Stimulated activated CD4-positive, alpha-beta T cell treated with anti-CD3 and anti-CD28 coated beads, Interleukin-15, amount 100 ng/mL, for 1 hour (primary cell): ENCODE measurements at regions not wholly inside any gene's neighbourhood (a gene's known extent, or its start where the extent isn't known, plus 50 kb on each side); places are given as distances from the start of the nearest gene placed in this dataset.
"Not testable (repeated sequence)": the region's sequence is repeated elsewhere in the genome, so short reads cannot be mapped to it uniquely, and the experiment has no call there.

ENCODE experiments used
- DNase-seq, 2 donors: peaks; one replicate each; pipeline ENCODE4 v3.0.0-alpha.2; 2020; ENCODE audit warnings: low read depth in 1 of 2, low spot score in 1 of 2

DNA sequence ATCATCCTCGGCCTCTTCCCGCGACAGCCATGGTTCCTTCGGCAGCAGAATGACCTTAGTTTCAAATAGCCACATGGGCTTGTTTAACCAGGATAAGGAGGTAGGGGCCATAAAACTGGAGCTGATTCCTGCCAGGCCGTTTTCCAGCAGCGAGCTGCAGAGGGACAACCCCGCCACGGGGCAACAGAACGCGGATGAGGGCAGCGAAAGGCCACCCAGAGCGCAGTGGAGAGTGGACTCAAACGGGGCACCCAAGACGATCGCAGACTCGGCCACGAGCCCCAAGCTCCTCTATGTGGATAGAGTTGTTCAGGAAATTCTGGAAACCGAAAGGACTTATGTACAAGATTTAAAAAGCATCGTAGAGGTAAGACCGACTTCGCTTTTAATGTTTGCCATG lies 131.8 kb upstream of the MTHFD1L start:
- no peak for DNase-seq

DNA sequence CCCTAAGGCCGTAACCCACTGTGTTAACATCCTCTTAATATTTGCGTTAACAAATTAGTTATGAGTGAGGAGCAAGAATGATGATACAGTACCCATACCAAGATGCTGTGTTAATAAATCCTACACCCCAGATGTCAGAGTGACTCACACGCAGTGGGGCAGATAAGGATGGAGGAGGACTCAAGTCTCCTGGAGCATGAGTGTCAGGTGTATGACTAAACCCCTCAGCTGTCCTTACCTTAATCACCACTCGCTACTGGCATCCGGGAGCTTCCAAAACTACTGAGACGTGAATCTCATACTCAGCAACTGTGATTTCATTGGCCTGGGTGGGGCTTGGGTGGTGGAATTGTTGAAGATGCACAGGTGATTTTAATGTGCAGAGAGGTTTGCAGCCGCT lies 131.3 kb upstream of the MTHFD1L start:
- no peak for DNase-seq

DNA sequence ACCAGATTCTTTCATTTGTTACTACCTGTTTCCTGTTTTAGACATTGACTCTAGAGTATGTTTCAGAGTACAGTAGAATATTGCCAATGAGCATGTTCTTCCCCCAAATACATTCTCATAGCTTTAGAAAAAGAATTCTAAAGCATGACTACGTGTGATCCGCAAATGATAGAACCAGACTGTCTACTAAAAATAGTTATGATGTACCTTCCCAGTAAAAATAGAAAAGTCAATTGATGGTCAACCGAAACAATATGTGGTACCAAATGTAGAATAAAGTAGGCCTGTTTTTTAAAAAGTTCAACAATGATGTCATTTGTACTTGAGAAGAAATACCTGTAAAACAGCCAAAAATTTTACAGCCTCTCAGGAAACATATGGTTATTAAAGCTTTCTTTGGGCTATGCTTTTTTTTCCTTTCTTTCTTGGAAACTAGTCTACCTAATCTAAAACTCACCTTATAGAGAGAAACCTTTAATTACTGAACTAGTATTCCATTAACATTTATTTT lies 130.1 kb upstream of the MTHFD1L start:
- DNase-seq, result no peak

DNA sequence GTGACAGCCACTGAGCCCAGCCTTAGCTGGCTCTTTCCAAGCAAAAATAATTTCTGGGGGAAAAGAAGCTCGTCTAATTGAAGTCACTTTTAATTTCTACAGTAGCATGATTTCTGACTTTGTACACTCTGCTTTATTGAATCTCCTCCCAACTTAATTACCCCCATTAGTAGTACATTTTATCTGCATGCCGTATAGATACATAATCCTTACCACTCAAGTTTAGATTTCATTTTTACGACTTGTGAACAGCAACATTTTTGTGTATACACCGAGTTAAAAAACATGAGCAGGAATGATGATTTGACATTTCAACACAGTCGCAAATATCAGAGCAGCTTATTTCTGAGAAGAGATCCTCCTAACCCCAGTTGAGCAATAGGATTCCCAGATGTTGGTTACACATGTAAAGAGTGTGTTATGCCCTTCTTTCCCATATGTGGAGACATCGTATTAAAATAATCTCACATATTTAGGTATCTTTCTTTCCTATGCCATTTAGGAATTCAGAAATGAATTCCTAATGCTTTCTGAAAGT lies 127.3 kb upstream of the MTHFD1L start:
- DNase-seq, result no peak

DNA sequence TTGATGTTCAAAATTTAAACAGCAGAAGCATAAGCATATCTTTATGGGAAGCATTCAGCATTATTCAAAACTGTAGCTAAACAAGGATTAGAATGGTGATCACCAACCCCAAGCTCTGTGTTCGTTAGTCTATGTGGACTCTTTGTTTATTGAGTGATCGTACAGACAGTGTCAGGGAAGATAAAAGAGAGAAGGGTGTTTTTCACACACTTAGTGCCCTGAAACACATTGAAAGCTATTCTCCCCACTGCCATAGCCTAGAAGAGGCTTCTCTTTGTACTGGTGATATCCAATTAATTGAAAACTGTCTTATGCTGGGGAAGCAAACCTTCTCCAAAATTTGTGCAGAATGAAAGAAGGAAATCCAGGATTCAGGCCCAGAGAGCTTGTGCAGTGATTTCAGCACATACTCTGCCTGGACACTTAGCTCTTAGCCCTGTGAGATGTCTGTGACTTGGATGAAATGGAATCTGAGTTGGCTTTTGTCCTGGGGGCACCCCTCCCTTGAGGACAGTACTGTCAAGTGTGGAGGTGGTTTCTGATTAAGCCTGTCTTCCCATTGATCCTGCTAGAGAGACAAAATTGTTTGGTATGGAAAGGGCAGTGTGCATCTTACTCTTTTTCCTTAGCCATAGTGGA lies 125.7 kb upstream of the MTHFD1L start:
- no peak for DNase-seq

DNA sequence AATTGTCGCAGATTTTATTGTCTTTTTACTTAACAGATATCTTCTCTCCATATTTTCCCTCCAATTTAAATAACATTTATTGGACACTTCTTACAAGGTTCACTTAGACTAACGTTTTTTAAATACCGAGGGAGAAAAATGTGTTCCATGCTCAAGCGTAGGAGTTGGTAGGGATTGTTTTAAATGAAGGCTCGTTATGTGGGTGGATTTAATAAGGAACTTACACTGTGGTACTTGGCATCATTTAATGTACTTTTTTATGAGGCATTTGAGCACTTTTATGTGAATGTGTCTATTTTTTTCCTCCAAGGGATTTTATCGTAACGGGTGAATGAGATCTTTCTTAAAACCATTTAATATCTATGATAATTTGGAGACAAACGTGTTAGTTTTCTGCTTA lies 125.0 kb upstream of the MTHFD1L start:
- no peak for DNase-seq

DNA sequence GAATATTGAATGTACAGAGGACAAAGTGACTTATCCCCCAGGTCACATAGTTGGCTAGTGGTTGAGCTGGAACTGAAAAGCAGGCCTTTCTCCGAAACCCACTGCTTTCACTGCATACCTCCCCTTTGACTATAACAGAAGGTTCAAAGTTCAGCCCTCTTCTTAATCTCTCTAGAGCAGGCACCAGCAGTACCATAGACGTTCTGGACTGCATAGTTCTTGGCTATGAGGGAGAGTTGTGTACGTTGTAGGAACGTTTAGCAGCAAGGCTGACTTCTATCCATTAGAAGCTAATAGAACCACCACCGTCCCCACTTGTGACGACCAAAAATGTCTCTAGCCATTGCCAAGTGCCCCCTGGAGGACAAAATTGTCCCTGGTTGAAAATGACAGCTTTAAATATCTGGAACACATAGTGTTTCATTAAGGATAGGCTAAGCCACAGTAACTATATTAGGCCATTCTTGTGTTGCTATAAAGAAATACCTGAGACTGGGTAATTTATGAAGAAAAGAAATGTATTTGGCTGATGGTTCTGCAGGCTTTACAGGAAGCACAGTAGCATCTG lies 123.8 kb upstream of the MTHFD1L start:
- DNase-seq, result no peak

DNA sequence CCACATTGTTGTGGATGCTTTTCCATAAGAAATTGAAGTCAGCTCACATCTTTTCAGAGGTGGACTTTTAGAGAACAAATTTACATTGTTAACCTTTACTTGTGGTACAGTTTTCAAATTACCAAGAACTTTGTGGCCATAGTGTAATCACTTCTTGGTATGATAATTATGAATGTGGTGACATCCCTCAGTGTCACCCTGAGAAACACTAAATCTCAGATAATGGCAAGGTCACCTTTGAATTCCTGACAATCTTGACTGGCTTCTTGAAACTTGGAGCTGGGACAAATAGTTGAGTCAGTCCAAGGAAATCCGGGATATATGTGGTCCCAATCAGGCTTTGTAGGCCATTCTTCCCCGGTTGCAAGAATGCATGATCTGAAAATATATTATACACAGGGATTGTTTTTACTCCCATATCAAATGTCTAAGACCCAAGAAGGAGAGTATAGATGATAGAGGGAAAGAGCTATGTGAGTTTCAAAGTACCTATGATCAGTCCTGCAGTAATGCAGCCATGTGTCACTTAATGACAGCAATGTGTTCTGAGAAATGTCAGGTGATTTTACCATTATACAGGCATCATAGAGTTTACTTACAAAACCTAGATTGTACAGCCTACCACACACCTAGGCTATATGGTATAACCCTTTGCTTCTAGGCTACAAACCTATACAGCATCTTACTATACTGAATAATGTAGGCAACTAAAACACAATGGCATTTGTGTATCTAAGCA lies 120.8 kb upstream of the MTHFD1L start:
- no peak for DNase-seq

DNA sequence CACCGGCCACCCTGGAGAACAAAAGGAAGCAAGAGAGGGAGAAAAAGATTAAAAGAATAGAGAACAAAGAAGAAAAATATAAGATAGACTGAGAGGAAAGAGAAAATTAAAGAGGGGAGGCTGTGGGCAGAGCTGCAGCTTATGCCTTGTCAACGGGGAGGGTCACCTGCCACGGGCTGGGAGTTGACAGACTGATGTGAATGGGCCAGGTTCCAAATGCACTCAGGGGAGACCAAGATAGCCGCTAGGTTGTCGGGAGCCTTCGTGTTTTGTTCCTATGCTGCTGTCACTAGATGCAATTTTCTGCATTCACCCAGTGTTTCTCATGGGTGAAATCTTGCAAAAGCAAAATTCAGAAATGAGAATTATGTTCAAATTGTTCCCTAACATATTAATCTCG lies 119.6 kb upstream of the MTHFD1L start:
- DNase-seq, result no peak

DNA sequence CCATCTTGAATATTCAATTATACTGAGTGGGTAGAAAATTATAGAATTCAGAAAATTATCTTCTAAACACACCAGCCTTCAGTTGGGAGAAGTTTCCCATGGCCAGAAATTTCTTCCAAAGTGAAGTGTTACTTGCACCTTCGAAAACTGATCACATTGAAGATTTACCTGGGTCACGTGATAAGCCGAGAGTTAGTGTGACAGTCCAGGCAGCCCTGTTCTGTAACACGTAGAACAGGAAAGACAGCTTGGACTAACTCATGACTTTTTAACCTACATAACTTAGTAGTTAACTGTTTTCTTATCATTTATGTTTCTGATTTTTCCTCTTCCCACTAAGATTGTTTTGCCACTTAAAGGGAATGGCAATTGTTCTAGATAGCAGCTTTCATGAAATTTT lies 118.3 kb upstream of the MTHFD1L start:
- DNase-seq, result no peak

DNA sequence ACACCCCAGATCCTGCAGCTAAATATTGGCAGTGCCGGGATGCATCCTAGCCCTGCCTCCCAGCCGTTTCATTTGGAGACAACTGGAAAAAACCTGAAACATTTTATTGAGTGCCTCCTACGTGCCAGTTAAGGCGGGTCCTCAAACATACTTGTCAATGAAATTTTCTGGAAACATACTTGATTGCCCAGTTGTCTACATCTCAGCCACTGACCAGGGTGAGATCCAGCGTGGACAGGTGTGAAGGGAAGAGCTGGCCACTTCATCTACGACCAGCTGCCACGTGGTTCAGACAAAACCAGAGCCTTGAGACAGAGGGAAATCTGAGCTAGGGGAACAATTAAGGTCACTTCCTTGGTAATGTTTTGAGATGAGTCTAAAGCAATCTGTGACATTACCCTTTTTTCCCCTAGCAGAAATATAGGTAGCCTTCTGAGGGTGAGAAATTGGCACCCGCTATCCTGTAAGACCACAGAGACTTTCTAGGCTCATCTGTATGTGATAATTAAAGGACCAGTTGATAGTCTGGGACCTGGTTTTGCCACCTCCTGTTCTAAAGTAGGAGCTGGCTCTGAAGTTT lies 116.3 kb upstream of the MTHFD1L start:
- no peak for DNase-seq

DNA sequence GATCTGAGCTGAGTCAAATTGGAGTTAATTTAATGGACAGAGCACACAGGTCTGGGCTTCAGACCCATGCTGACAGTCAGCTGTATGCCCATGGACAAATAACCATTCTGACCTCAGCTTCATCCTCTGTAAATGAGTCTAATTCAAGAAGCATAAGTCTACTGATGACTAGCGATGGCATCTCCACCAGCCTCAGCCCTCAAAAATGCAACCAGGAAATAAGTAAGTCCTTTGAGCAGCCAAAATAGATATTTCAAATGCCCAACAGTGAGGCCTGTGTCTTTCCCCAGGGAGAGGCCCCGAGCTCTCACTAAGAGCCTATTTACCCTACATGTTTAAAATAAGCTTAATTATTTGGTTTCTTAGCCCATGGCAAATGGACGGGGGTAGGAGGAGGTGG lies 114.2 kb upstream of the MTHFD1L start:
- no peak for DNase-seq

DNA sequence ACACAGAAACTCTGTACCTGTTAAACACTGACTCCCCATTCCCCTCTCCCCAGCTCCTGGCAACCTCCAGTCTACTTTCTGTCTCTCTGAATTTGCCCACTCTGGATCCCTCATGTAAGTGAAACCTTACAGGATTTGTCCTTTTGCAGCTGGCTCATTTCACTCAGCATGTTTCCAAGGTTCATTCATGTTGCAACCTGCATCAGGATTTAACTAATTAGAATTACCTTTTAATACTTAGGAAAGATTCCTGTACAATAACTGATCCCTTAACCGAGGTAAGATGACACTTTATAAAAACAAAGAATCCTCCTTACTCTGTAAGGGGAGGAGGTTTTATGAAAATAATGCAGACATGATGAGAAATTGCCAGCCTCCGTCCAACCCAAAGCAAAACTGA lies 113.1 kb upstream of the MTHFD1L start:
- no peak for DNase-seq

DNA sequence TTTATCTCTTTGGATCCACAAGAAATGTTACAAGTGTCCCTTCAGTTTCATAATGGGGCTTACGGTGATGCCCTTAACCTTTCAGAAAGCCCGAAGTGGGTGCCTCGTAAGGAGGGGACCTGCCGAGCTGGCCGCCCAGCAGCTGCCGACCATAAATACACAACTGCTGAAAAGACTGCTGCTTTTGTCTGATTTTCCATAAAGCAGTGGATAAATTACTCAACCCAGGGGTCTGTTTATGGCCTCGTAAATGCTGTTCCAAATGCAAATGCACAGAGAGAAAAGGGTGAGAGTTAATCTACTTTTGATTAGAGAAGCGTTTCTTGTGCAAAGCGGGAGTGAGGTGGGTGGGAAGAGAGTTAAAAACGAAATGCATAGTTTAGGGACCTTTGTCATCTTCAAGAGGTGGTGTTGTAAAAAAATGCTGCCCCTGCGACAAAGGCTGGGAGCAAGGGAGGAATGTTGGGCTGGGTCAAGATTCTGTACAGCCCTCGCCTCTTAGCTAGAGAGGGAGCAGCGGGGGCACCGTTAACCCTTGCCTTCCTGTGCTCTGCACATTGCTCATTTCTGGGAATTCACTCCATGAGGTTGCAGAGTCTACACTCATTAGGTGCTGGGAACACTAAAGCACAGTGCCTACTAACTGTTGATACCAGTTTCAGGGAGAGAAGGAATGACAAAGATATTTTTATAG lies 112.0 kb upstream of the MTHFD1L start:
- DNase-seq, result no peak

DNA sequence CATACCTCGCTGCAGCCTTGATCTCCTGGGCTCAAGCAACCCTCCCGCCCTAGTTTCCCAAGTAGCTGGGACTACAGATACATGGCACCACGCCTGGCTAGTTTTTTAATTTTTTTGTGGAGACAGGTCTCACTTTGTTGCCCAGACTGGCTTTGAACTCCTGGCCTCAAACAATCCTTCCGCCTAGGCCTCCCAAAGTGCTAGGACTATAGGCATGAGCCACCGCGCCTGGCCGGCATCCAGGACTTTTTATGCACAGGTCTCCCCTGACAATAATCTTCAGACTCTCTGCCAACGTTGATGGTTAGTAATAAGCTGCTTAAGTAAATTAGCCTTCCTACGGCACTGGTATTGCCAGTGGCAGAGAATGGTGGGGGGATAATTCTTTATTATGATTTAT lies 110.5 kb upstream of the MTHFD1L start:
- DNase-seq, result no peak

DNA sequence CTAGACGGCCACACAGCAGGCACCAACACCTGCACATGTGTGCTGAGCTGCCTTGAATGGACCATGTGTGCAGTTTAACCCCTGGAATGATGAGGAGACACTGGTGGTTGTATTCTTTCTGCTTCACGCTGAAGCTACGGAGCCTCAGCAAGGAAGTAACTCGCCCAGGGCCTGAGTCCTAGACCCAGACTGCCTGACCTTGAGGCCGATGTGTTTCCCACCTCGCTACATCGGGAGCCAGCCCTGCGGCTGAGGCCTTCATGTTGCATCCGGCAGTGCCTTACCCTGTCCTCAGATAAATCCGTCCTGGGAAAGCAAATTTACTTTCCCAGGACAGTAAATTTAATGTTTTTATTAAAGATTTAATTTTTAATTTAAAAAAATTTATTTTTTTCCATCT lies 110.0 kb upstream of the MTHFD1L start:
- DNase-seq, result no peak

DNA sequence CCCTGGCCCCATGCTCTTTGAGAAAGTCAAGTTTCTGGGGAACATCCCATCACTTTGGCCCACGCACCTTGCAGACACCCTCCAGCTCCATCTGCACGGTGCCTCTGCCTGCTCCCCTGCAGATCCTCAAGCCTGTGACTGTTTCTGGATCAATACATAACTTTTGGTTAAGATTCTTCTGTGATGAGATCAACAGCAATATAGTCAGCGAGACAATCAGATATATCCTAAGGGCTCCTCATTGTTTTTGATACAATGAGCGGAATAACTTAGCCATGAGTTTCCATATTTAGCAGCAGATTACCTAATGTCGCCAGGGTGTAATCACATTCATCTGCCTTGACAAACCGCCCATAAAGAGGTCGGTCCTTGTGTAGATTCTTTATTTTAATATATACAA lies 109.3 kb upstream of the MTHFD1L start:
- no peak for DNase-seq

DNA sequence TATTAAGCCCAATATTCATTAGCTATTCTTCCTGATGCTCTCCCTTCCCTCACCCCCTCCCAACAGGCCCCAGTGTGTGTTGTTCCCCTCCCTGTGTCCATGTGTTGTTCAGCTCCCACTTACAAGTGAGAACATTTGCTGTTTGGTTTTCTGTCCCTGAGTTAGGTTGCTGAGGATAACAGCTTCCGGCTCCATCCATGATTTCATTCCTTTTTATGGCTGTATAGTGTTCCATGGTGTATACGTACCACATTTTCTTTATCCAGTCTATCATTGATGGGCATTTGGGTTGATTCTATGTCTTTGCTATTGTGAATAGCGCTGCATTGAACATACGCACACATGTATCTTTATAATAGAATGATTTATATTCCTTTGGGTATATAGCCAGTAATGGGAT lies 107.7 kb upstream of the MTHFD1L start:
- not testable (repeated sequence) for DNase-seq

DNA sequence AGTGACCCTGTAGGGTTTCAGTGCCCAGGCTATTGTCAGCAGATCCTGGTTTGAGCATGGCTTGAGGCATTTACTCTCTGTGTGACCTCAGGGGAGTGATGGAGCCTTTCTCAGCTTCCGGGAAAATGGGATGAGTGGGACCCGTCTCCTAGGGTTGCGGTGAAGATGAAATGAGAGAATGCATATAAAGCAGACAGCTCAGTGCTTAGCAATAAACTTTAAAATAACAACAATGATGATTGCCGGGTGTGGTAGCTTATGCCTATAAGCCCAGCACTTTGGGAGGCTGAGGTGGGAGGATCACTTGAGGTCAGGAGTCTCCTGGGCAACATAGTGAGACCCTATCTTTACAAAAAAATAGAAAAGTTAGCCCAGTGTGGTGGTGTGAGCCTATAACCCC lies 106.0 kb upstream of the MTHFD1L start:
- no peak for DNase-seq

DNA sequence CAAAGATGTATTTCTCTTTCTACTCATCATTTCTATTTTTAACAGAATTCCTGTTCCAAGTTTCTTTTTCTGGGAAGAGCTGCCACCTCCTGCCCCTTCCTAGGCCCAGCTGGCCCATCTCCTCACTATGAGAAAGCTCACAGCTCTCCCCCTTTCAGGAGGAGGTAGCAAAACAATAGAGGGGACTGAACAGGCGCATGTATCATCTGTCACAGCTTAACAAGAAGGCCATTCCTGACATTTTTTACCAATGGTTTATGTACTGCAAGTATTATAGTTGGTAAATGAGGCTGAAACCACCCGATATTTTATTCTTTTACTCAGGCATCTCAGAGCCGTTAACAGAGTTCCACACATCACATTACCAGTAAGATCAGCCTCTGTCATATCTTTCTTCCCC lies 103.7 kb upstream of the MTHFD1L start:
- no peak for DNase-seq

DNA sequence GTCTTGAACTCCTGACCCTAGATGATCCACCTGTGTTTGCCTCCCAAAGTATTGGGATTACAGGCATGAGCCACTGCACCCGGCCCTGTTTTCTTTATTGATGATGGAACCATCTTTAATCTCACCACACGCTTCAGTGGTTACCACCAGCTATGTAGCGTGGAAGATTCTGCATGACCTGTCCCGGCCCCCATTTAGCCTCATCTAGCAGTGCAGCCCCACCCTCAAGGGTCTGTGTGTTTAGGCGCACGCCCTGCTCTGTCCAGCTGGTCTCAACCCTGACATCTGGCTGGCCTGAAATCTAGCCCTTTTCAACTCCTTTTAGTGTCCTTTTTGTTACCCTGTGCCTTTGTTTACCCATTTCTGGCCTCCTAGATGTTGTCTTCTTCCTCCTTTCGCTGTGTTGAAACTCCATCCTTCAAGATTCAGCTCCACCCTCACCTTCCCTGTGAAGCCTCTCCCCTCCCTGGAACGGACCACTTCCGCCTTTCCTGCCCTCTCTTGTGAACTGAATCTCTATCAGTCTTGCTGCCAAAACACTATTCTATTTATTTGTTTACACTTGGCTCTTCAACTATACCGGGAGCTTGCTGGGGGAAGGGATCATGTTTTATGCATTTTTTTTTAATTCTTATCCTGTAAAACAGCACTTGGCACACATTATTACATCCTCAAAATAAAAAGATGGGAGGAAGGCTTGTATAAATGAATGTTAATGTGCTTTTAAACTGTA lies 101.0 kb upstream of the MTHFD1L start:
- DNase-seq, result no peak
